Endothelial cell of umbilical vein (primary cell): ENCODE measurements at regions not wholly inside any gene's neighbourhood (a gene's known extent, or its start where the extent isn't known, plus 50 kb on each side); places are given as distances from the start of the nearest gene placed in this dataset.

ENCODE experiments used
- BruUV-seq: library from RNA; stranded (reverse); fragments of 400-500 nt; replicated peaks from 2 replicates; lab custom pipeline; 2021; lab: Mats Ljungman, UMichigan
- CTCF ChIA-PET: fragments of 300-600, 350-600 bp; sonication (Branson Sonifier 250); formaldehyde crosslinking; loops from one replicate; lab custom pipeline; 2021; ENCODE audit warnings: antibody characterized with exemption, inconsistent platforms; lab: Charles Lee
- POLR2A ChIA-PET: fragments of 300-600, 350-600 bp; sonication (Branson Sonifier 250); formaldehyde crosslinking; loops from one replicate; lab custom pipeline; 2021; ENCODE audit warnings: antibody characterized with exemption, inconsistent platforms; lab: Charles Lee
- DNase-seq: peaks from one replicate; pipeline ENCODE4 v3.0.0-alpha.2; 2011; ENCODE audit warnings: low read depth, low spot score
- FAIRE-seq: peaks from 2 replicates; lab custom pipeline; 2011; peaks lifted over from hg19 to GRCh38; lab: Jason Lieb, UNC
- H2AFZ ChIP-seq: 2 replicates; pipeline ENCODE4 v1.6.0; 2012; ENCODE audit warnings: low read depth, low read length, control low read depth, inconsistent platforms
- H3K27ac ChIP-seq: 2 replicates; pipeline ENCODE4 v1.5.1; 2011; ENCODE audit warnings: low read depth, mild to moderate bottlenecking, control low read depth, low read length, moderate library complexity; ENCODE audit not compliant: insufficient read depth
- H3K27me3 ChIP-seq, 2 experiments: 2 replicates each; pipeline versions ENCODE4 v1.6.0 to v1.6.1; 2011; ENCODE audit warnings: low read length in 2 of 2, mixed read lengths in 1 of 2; ENCODE audit not compliant: control insufficient read depth in 2 of 2, insufficient read depth in 2 of 2
- H3K36me3 ChIP-seq, 2 experiments: 2 replicates in 1 of 2; 3 replicates in 1 of 2; pipeline ENCODE4 v1.5.1; 2011; ENCODE audit warnings: low read length in 2 of 2, mild to moderate bottlenecking in 1 of 2, moderate library complexity in 1 of 2; ENCODE audit not compliant: control insufficient read depth in 2 of 2, insufficient read depth in 2 of 2; ENCODE audit errors: extremely low read depth in 1 of 2
- H3K4me1 ChIP-seq: 3 replicates; pipeline ENCODE4 v1.5.1; 2011; ENCODE audit warnings: mild to moderate bottlenecking, low read length; ENCODE audit not compliant: control insufficient read depth, insufficient read depth; ENCODE audit errors: extremely low read depth
- H3K4me2 ChIP-seq: 2 replicates; pipeline ENCODE4 v1.6.1; 2011; ENCODE audit warnings: low read length, control low read depth, mixed read lengths; ENCODE audit not compliant: insufficient read depth
- H3K4me3 ChIP-seq, 3 experiments: fragments of 200-600 bp in 1 of 3; sonication (generic), shearing (Covaris generic) in 1 of 3; replicated peaks in 1 of 3; 2 replicates each; pipeline ENCODE4 v1.5.1; 2011 to 2016; ENCODE audit warnings: control low read depth in 3 of 3, low read length in 3 of 3, mild to moderate bottlenecking in 2 of 3, inconsistent platforms in 1 of 3, low read depth in 1 of 3, moderate library complexity in 1 of 3; ENCODE audit not compliant: insufficient read depth in 1 of 3
- H3K79me2 ChIP-seq: 2 replicates; pipeline ENCODE4 v1.6.0; 2012; ENCODE audit warnings: low read length, inconsistent platforms; ENCODE audit not compliant: control insufficient read depth, insufficient read depth
- H3K9ac ChIP-seq: replicated peaks from 2 replicates; pipeline ENCODE3; 2011; ENCODE audit warnings: low read length, control low read depth; ENCODE audit not compliant: insufficient read depth; ENCODE audit errors: extremely low read depth
- H3K9me1 ChIP-seq: replicated peaks from 3 replicates; pipeline ENCODE4 v1.6.0; 2011; ENCODE audit warnings: mild to moderate bottlenecking, low read length; ENCODE audit not compliant: control insufficient read depth, insufficient read depth; ENCODE audit errors: extremely low read depth
- H3K9me3 ChIP-seq: replicated peaks from 2 replicates; pipeline ENCODE4 v1.5.1; 2012; ENCODE audit warnings: low read length, inconsistent platforms; ENCODE audit not compliant: control insufficient read depth, insufficient read depth
- H4K20me1 ChIP-seq: replicated peaks from 2 replicates; pipeline ENCODE3; 2011; ENCODE audit warnings: mild to moderate bottlenecking, low read length; ENCODE audit not compliant: control insufficient read depth, insufficient read depth; ENCODE audit errors: extremely low read depth
- CTCF ChIP-seq, 2 donors: IDR thresholded peaks; 1 replicate in 1 of 2; 2 replicates in 1 of 2; pipeline ENCODE4 v1.5.1; 2011; ENCODE audit warnings: low read length in 2 of 2, mild to moderate bottlenecking in 2 of 2, moderate library complexity in 2 of 2, control low read depth in 1 of 2, inconsistent platforms in 1 of 2, low read depth in 1 of 2; ENCODE audit not compliant: insufficient read depth in 1 of 2; ENCODE audit errors: extremely low read depth in 1 of 2
- EZH2 ChIP-seq: IDR thresholded peaks from 2 replicates; pipeline ENCODE4 v1.6.1; 2012; ENCODE audit warnings: borderline replicate concordance, low read depth, mild to moderate bottlenecking, moderate library complexity, low read length, inconsistent platforms; ENCODE audit not compliant: severe bottlenecking
- FOS ChIP-seq: IDR thresholded peaks from 2 replicates; pipeline ENCODE4 v1.6.1; 2011; ENCODE audit warnings: mild to moderate bottlenecking, low read length, moderate library complexity, borderline replicate concordance; ENCODE audit not compliant: insufficient read depth
- GATA2 ChIP-seq: IDR thresholded peaks from 2 replicates; pipeline ENCODE4 v1.7.0; 2011; ENCODE audit warnings: low read depth, mild to moderate bottlenecking, moderate library complexity, mixed read lengths, low read length; ENCODE audit not compliant: insufficient read length, insufficient read depth
- JUN ChIP-seq: IDR thresholded peaks from 2 replicates; pipeline ENCODE4 v1.6.1; 2011; ENCODE audit warnings: borderline replicate concordance, low read depth; ENCODE audit not compliant: insufficient read length, insufficient read depth
- MAX ChIP-seq: IDR thresholded peaks from 2 replicates; pipeline ENCODE4 v1.6.1; 2011; ENCODE audit not compliant: insufficient read depth, insufficient read length
- MYC ChIP-seq: IDR thresholded peaks from one replicate; pipeline ENCODE4 v1.6.1; 2011; ENCODE audit warnings: mild to moderate bottlenecking, low read depth, low read length
- POLR2A ChIP-seq: IDR thresholded peaks from 2 replicates; pipeline ENCODE4 v1.6.1; 2012; ENCODE audit warnings: low read depth, mild to moderate bottlenecking, control low read depth, low read length
- POLR2AphosphoS5 ChIP-seq: IDR thresholded peaks from 2 replicates; pipeline ENCODE4 v1.6.1; 2012; ENCODE audit warnings: low read depth, mild to moderate bottlenecking, control low read depth, low read length, moderate library complexity; ENCODE audit not compliant: insufficient read depth
- dilution Hi-C: fragments of 300-500 bp; cut with MboI; formaldehyde crosslinking; loops from one replicate; pipeline ENCODE4 v1.15.0; 2019; ENCODE audit warnings: low sequenced_read_pairs; ENCODE audit not compliant: extremely low pct_ligation_motif_present
- intact Hi-C: fragments of 100-400 bp; cut with micrococcal nuclease; formaldehyde crosslinking; loops from one replicate; pipeline ENCODE4 v1.10.0; 2022

GRCh38 chr13:99063952-99064351, 86.1 kb upstream of the DOCK9 start:
- H3K4me3 ChIP-seq: no peak overlapping the region
- peak; percentile 53 for DNase-seq
- CTCF ChIA-PET: interaction anchor here (0.5 to 1.4 kb wide), 5 partner anchors 21 to 667 kb away, joined by 3 read pairs; no protein-coding TSS in a partner anchor

DNA sequence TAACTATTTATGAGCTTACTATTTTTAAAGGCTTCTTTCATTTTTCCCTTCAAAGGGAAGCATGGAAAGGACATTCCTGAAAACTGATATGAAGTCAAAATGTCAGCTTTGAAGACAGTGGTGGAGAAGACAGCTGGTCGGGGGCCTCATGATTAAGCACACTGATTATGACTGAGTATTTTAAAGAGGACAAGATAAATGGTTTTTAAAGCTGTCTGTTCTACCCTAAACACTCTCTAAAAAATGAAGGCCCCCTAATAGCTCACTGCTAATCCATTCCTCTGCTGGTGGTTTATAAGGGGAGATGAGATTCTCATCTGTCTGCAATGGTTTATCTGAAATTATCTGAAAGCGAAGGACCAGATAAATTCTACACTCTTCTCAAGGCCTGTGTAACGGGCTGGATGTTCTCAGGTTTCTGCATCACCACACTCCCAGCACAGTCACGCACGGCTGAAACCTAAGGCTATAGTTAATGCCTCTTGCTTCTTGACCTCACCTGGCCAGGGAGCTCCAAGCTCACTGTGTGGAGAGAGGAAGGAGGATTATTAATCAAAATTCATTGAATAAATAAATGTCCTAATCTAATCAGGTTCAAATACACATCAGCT, 86.9 kb upstream of the DOCK9 start:
- DNase-seq: no peak
- Histone ChIP-seq H3K27ac (no peak overlapping the region), H3K9ac (no peak overlapping the region), H3K27me3 (no peaks in the 10 kb centered on the region), H3K4me3 (no peak overlapping the region), H3K9me3 (no peaks in the 10 kb centered on the region), H4K20me1 (no peaks in the 10 kb centered on the region), H3K36me3 (no peaks in the 10 kb centered on the region), H3K4me1 (peaks cover 38% of the 10 kb centered on the region), H3K79me2 (peaks cover 5% of the 10 kb centered on the region), H2AFZ (no peak overlapping the region), H3K4me2 (peak overlapping the region; percentile 52), H3K9me1 (no peaks in the 10 kb centered on the region)
- no TSS peak for BruUV-seq
- TF ChIP-seq POLR2A (no peak), MAX (no peak), CTCF (IDR thresholded peaks at IDR 0.05; ENCODE audit: extremely low read depth in 1 of 2, insufficient read depth in 1 of 2, low read depth in 1 of 2, low read length in 2 of 2) (no peak), GATA2 (no peak), EZH2 (no peak), POLR2AphosphoS5 (no peak), FOS (no peak), MYC (no peak), JUN (no peak)
- ChIA-PET POLR2A (no interaction called here), CTCF (interaction anchor here (0.8 to 1.4 kb wide), 6 partner anchors 10 to 299 kb away, joined by 3 read pairs; no protein-coding TSS in a partner anchor)
- dilution Hi-C loops (no loop called here), intact Hi-C loops (no loop called here)
- FAIRE-seq: no peak

More at GRCh38 chr13:99063952-99064351, 86.1 kb upstream of the DOCK9 start:
- H3K27me3 ChIP-seq: no peaks in the 10 kb centered on the region
- intact Hi-C loops (loop anchor here (2.0 kb wide), 1 partner anchor 21 kb away; no protein-coding TSS in a partner anchor), dilution Hi-C loops (no loop called here)
- no peaks in the 10 kb centered on the region for H3K9me1 ChIP-seq
- H3K9ac ChIP-seq: no peak overlapping the region
- peaks cover 7% of the 10 kb centered on the region for H3K79me2 ChIP-seq
- peaks cover 38% of the 10 kb centered on the region for H3K4me1 ChIP-seq
- no peaks in the 10 kb centered on the region for H4K20me1 ChIP-seq
- no peak overlapping the region for H2AFZ ChIP-seq
- peak overlapping the region; percentile 52 for H3K4me2 ChIP-seq
- peak overlapping the region; percentile 5 for H3K27ac ChIP-seq
- TF ChIP-seq FOS: peak; percentile 35
- no peak for TF ChIP-seq MYC
- no peaks in the 10 kb centered on the region for H3K36me3 ChIP-seq
- FAIRE-seq: peak; percentile 63
- BruUV-seq: no TSS peak
- POLR2A ChIA-PET: no interaction called here
- H3K9me3 ChIP-seq: no peaks in the 10 kb centered on the region
